Mesenchymal stem cell (in vitro differentiated cells and primary cell): ENCODE measurements at regions not wholly inside any gene's neighbourhood (a gene's known extent, or its start where the extent isn't known, plus 50 kb on each side); places are given as distances from the start of the nearest gene placed in this dataset.

Experiments used
- DNase-seq: peaks from one replicate; pipeline ENCODE4 v3.0.0-alpha.2; 2013
- H2AFZ ChIP-seq: one replicate; pipeline ENCODE4 v1.6.1; 2013; ENCODE audit warnings: low read depth, mild to moderate bottlenecking, control low read depth, inconsistent platforms, low read length, moderate library complexity
- H2AK5ac ChIP-seq: 2 replicates; pipeline ENCODE4 v1.6.1; 2013; ENCODE audit warnings: low read length, moderate library complexity, mild to moderate bottlenecking, inconsistent platforms; ENCODE audit not compliant: severe bottlenecking
- H2BK120ac ChIP-seq: one replicate; pipeline ENCODE4 v1.6.1; 2013; ENCODE audit warnings: low read depth, mild to moderate bottlenecking, inconsistent platforms, low read length, moderate library complexity
- H2BK12ac ChIP-seq, 2 experiments: one replicate each; pipeline ENCODE4 v1.6.1; 2013; ENCODE audit warnings: inconsistent platforms in 2 of 2, low read length in 2 of 2, mild to moderate bottlenecking in 2 of 2, moderate library complexity in 2 of 2, control low read depth in 1 of 2
- H2BK15ac ChIP-seq: one replicate; pipeline ENCODE4 v1.6.1; 2013; ENCODE audit warnings: mild to moderate bottlenecking, low read depth, inconsistent platforms; ENCODE audit not compliant: poor library complexity, severe bottlenecking
- H2BK5ac ChIP-seq: 2 replicates; pipeline ENCODE4 v1.6.1; 2013; ENCODE audit warnings: low read depth, mild to moderate bottlenecking, low read length, control low read depth, inconsistent platforms; ENCODE audit not compliant: poor library complexity, severe bottlenecking
- H3K14ac ChIP-seq, 2 experiments: one replicate each; pipeline ENCODE4 v1.6.1; 2013; ENCODE audit warnings: inconsistent platforms in 2 of 2, low read length in 2 of 2, control low read depth in 1 of 2, mild to moderate bottlenecking in 1 of 2, moderate library complexity in 1 of 2
- H3K18ac ChIP-seq, 2 experiments: one replicate each; pipeline ENCODE4 v1.6.1; 2013; ENCODE audit warnings: inconsistent platforms in 2 of 2, low read length in 2 of 2, control low read depth in 1 of 2, low read depth in 1 of 2, mild to moderate bottlenecking in 1 of 2
- H3K23ac ChIP-seq, 2 experiments: one replicate each; pipeline ENCODE4 v1.6.1; 2013; ENCODE audit warnings: inconsistent platforms in 2 of 2, low read length in 2 of 2, mild to moderate bottlenecking in 2 of 2, moderate library complexity in 2 of 2, control low read depth in 1 of 2
- H3K27ac ChIP-seq: 2 replicates; pipeline ENCODE4 v1.5.1; 2013; ENCODE audit warnings: mild to moderate bottlenecking, moderate library complexity, low read length, control low read depth, inconsistent platforms; ENCODE audit not compliant: poor library complexity, severe bottlenecking
- H3K27me3 ChIP-seq, 2 experiments: 2 replicates each; pipeline versions ENCODE4 v1.6.1 to v1.7.0; 2013; ENCODE audit warnings: low read length in 2 of 2, mild to moderate bottlenecking in 2 of 2, moderate library complexity in 2 of 2, control low read depth in 1 of 2, inconsistent platforms in 1 of 2; ENCODE audit not compliant: control insufficient read depth in 1 of 2, insufficient read depth in 1 of 2
- H3K36me3 ChIP-seq, 2 experiments: 2 replicates each; pipeline versions ENCODE4 v1.6.1 to v1.7.0; 2013; ENCODE audit warnings: low read length in 2 of 2, control low read depth in 1 of 2, inconsistent platforms in 1 of 2, low read depth in 1 of 2, mild to moderate bottlenecking in 1 of 2; ENCODE audit not compliant: insufficient read depth in 2 of 2, control insufficient read depth in 1 of 2
- H3K4ac ChIP-seq, 2 experiments: one replicate each; pipeline ENCODE4 v1.6.1; 2013; ENCODE audit warnings: inconsistent platforms in 2 of 2, low read length in 2 of 2, mild to moderate bottlenecking in 2 of 2, moderate library complexity in 2 of 2, control low read depth in 1 of 2, low read depth in 1 of 2
- H3K4me1 ChIP-seq: 2 replicates; pipeline ENCODE4 v1.6.1; 2013; ENCODE audit warnings: low read depth, low read length, control low read depth; ENCODE audit not compliant: control insufficient read depth, insufficient read depth
- H3K4me2 ChIP-seq: 2 replicates; pipeline ENCODE4 v1.6.1; 2013; ENCODE audit warnings: low read length, mild to moderate bottlenecking, inconsistent platforms; ENCODE audit not compliant: poor library complexity, severe bottlenecking
- H3K4me3 ChIP-seq, 2 experiments: 2 replicates each; pipeline versions ENCODE4 v1.5.1 to v1.7.0; 2013; ENCODE audit warnings: low read length in 2 of 2, mild to moderate bottlenecking in 2 of 2, control low read depth in 1 of 2, low read depth in 1 of 2; ENCODE audit not compliant: insufficient read depth in 1 of 2
- H3K79me1 ChIP-seq: replicated peaks from 2 replicates; pipeline ENCODE4 v1.6.1; 2013; ENCODE audit warnings: mild to moderate bottlenecking, control low read depth, low read length, inconsistent platforms; ENCODE audit not compliant: poor library complexity, severe bottlenecking
- H3K9ac ChIP-seq: 2 replicates; pipeline ENCODE4 v1.7.0; 2013; ENCODE audit warnings: mild to moderate bottlenecking, low read length, moderate library complexity
- H3K9me3 ChIP-seq: 2 replicates; pipeline ENCODE4 v1.7.0; 2013; ENCODE audit warnings: mild to moderate bottlenecking, low read length; ENCODE audit not compliant: control insufficient read depth
- H4K8ac ChIP-seq: one replicate; pipeline ENCODE4 v1.6.1; 2013; ENCODE audit warnings: inconsistent platforms, mild to moderate bottlenecking, low read length, moderate library complexity
- H4K91ac ChIP-seq: one replicate; pipeline ENCODE4 v1.6.1; 2013; ENCODE audit warnings: mild to moderate bottlenecking, low read length, inconsistent platforms
- WGBS: methylation state at CpG from one replicate; pipeline ENCODE4 v1.1.7; 2013; ENCODE audit warnings: mixed read lengths; 5-methylcytosine and 5-hydroxymethylcytosine counted together

GRCh38 chr2:172295677-172296076, 131.7 kb upstream of the ITGA6 start:
- Histone ChIP-seq H3K79me1 (no peaks in the 10 kb centered on the region), H3K4ac (peak overlapping the region in 1 of 2 experiments; percentile 35), H3K4me1 (peaks cover 1% of the 10 kb centered on the region), H3K4me2 (no peak overlapping the region), H3K9me3 (no peaks in the 10 kb centered on the region), H2BK15ac (no peak overlapping the region), H3K4me3 (no peak overlapping the region), H3K27ac (no peak overlapping the region), H2BK120ac (no peak overlapping the region), H3K14ac (no peak overlapping the region), H3K36me3 (no peaks in the 10 kb centered on the region), H4K91ac (no peak overlapping the region), H2BK5ac (no peak overlapping the region), H3K27me3 (peaks cover 5 to 47% of the 10 kb centered on the region in 2 experiments), H4K8ac (no peak overlapping the region), H2AK5ac (no peak overlapping the region), H2AFZ (no peak overlapping the region), H3K9ac (no peak overlapping the region), H2BK12ac (no peak overlapping the region), H3K18ac (no peak overlapping the region), H3K23ac (no peak overlapping the region)
- no peak for DNase-seq
- WGBS, result 84% methylated on average over 4 of the region's 4 CpGs

DNA sequence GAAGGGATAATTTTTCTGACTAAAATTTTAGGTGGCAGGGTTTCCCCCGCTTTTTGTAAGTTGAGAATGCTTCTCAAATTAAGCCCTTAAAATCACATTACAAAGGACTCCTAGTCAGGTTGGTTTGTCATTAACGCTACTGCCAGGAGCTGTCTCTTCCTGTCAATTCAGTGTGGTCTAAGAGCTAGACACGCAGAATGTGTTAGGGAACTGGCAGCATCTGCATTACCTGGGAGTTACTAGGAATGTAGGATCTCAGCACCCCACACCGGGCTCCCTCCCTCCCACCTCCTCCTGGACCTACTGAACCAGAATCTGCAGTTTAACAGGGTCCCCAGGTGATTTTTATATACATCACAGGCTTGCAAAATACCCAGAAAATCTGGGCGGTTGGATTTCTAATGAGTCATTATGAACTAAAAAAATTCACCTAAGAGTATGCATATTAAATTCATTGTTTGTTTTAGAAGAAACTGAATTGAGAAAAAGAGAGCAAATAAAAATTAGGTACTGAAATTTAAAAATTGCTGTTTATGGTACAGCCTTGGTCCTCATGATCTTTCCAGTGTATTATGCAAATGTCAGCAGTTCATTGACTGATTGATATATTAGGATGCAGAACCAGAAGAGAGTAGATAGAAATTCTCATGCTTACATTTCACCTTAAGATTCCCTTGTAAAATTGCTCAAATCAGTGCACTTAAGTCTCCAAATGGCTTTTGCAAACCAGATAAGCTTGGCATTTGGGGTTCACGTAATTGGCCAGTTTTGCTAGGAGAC, 130.9 kb upstream of the ITGA6 start:
- Histone ChIP-seq H3K18ac (no peak overlapping the region), H2AFZ (no peak overlapping the region), H3K27ac (no peak overlapping the region), H4K8ac (no peak overlapping the region), H2BK12ac (no peak overlapping the region), H3K9ac (no peak overlapping the region), H3K4me1 (peaks cover 1% of the 10 kb centered on the region), H3K4me3 (no peak overlapping the region), H3K79me1 (no peaks in the 10 kb centered on the region), H3K23ac (no peak overlapping the region), H3K14ac (no peak overlapping the region), H2BK15ac (no peak overlapping the region), H3K36me3 (no peaks in the 10 kb centered on the region), H3K27me3 (peaks cover 5 to 47% of the 10 kb centered on the region in 2 experiments), H2BK5ac (no peak overlapping the region), H3K4ac (no peak overlapping the region), H2AK5ac (no peak overlapping the region), H4K91ac (no peak overlapping the region), H2BK120ac (no peak overlapping the region), H3K4me2 (no peak overlapping the region), H3K9me3 (no peaks in the 10 kb centered on the region)
- WGBS, result 20% methylated on average over 3 of the region's 6 CpGs
- DNase-seq, result no peak

DNA sequence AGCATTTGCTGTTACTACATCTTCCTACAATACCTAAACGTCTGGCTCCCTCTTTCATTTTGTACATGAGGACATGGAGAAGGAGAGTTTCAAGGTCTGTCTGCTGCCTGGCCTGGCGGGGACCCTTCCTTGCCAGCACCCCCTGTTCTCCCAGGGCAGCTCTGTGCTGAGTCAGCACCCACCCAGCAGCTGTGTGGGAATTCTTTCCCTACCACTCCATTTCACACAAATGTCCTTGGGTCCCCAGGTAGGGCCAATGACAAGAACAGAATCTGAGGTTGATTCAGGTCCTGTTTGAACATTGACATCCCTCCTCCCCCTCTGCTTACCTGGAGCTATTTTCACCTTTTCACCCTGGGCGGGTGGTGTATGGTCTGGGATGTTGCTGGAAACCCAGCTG, 129.9 kb upstream of the ITGA6 start:
- Histone ChIP-seq H3K14ac (no peak overlapping the region), H3K18ac (peak overlapping the region in 1 of 2 experiments; percentile 15), H3K4ac (no peak overlapping the region), H4K91ac (no peak overlapping the region), H3K9me3 (no peaks in the 10 kb centered on the region), H3K27ac (no peak overlapping the region), H2BK120ac (no peak overlapping the region), H4K8ac (no peak overlapping the region), H3K23ac (no peak overlapping the region), H3K4me3 (no peak overlapping the region), H3K36me3 (no peaks in the 10 kb centered on the region), H3K4me1 (peaks cover 1% of the 10 kb centered on the region), H2BK15ac (no peak overlapping the region), H2BK12ac (no peak overlapping the region), H2AK5ac (no peak overlapping the region), H3K4me2 (no peak overlapping the region), H3K9ac (no peak overlapping the region), H3K27me3 (peaks cover 5 to 47% of the 10 kb centered on the region in 2 experiments), H2AFZ (no peak overlapping the region), H2BK5ac (no peak overlapping the region), H3K79me1 (no peaks in the 10 kb centered on the region)
- no peak for DNase-seq
- 44% methylated on average over 3 of the region's 3 CpGs for WGBS

DNA sequence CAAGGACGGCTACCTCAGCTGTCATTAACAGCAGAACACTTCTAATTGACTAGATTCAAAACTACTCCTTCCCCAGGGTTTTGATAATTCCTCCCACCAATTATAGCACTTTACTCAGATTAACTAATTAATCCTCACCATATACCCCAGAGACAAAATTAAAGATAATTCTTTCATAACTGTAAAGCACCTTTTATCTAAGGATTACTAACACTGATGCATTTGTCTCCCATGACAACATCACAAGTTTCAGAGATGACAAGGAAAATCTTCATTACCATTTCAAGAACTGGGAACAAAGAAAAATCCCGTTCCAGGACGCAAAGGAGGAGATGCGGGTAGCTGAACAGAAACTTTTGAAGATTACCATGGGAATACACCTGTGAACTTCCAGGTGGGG, 129.4 kb upstream of the ITGA6 start:
- no peak overlapping the region for H3K23ac ChIP-seq

More for the DNA sequence above, 129.4 kb upstream of the ITGA6 start:
- Histone ChIP-seq H4K8ac (no peak overlapping the region), H2BK15ac (no peak overlapping the region), H2BK120ac (no peak overlapping the region), H3K27ac (no peak overlapping the region), H3K4me1 (peaks cover 1% of the 10 kb centered on the region), H3K79me1 (no peaks in the 10 kb centered on the region), H3K4me2 (no peak overlapping the region), H3K18ac (no peak overlapping the region), H3K4ac (no peak overlapping the region), H3K9me3 (no peaks in the 10 kb centered on the region), H2BK5ac (no peak overlapping the region), H2AK5ac (no peak overlapping the region), H3K27me3 (peaks cover 5 to 47% of the 10 kb centered on the region in 2 experiments), H3K14ac (no peak overlapping the region), H4K91ac (no peak overlapping the region), H3K9ac (no peak overlapping the region), H2BK12ac (no peak overlapping the region), H3K36me3 (no peaks in the 10 kb centered on the region), H3K4me3 (no peak overlapping the region), H2AFZ (no peak overlapping the region)
- no peak for DNase-seq
- 74% methylated on average over 4 of the region's 4 CpGs for WGBS
